ENCODE measurements at regions not wholly inside any gene's neighbourhood (a gene's known extent, or its start where the extent isn't known, plus 50 kb on each side); places are given as distances from the start of the nearest gene placed in this dataset.

DNA sequence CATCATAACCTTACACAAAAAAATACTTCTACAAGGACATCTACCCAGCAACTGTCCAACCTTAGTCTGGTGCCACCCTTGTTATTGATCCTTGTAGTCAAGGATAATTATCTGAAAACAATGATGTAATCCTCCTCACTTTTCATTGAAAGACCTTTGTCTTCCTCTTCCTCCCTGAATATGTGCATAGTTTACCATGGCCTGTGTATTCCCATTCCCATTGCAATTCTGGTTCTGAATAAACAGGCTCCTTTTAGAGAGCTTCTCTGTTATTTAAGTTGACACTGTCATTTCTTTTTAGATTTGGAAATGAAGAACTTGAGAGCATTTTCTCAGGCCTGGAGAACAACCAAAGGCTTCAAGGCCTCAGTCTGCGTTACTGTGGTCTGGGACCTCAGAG, 53.3 kb upstream of the RNF7 start:
- Histone ChIP-seq H3K4me1 (ENCODE audit: insufficient read depth, low read length, poor library complexity, severe bottlenecking) (peaks cover 27% of the 10 kb centered on the region), H3K27me3 (ENCODE audit: insufficient read depth, low read length, poor library complexity, severe bottlenecking) (no peaks in the 10 kb centered on the region), H4K20me1 (ENCODE audit: insufficient read depth, low read length, poor library complexity, severe bottlenecking) (no peaks in the 10 kb centered on the region), H3K36me3 (ENCODE audit: insufficient read depth, low read length) (no peaks in the 10 kb centered on the region), H3K9me3 (ENCODE audit: insufficient read depth, low read depth, low read length) (no peaks in the 10 kb centered on the region), H3F3A (ENCODE audit: low read depth) (no peaks in the 10 kb centered on the region), H3K9ac (ENCODE audit: low read depth, low read length, poor library complexity, severe bottlenecking) (no peak overlapping the region), H3K4me2 (ENCODE audit: low read depth, low read length, poor library complexity, severe bottlenecking) (no peak overlapping the region), H3K79me2 (ENCODE audit: insufficient read depth, low read length) (no peaks in the 10 kb centered on the region), H2AFZ (ENCODE audit: low read length) (no peak overlapping the region), H3K9me2 (replicated peaks; ENCODE audit: low read depth, low read length) (no peaks in the 10 kb centered on the region), H3K4me3 (ENCODE audit: low read length, poor library complexity, severe bottlenecking) (no peak overlapping the region)
- no peak for TF ChIP-seq EZH2phosphoT487 (IDR thresholded peaks at IDR 0.05; ENCODE audit: borderline replicate concordance)
- TF ChIP-seq, protein P1, sequence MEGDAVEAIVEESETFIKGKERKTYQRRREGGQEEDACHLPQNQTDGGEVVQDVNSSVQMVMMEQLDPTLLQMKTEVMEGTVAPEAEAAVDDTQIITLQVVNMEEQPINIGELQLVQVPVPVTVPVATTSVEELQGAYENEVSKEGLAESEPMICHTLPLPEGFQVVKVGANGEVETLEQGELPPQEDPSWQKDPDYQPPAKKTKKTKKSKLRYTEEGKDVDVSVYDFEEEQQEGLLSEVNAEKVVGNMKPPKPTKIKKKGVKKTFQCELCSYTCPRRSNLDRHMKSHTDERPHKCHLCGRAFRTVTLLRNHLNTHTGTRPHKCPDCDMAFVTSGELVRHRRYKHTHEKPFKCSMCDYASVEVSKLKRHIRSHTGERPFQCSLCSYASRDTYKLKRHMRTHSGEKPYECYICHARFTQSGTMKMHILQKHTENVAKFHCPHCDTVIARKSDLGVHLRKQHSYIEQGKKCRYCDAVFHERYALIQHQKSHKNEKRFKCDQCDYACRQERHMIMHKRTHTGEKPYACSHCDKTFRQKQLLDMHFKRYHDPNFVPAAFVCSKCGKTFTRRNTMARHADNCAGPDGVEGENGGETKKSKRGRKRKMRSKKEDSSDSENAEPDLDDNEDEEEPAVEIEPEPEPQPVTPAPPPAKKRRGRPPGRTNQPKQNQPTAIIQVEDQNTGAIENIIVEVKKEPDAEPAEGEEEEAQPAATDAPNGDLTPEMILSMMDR (conservative IDR thresholded peaks at IDR 0.05; ENCODE audit: low read length) = no peak

DNA sequence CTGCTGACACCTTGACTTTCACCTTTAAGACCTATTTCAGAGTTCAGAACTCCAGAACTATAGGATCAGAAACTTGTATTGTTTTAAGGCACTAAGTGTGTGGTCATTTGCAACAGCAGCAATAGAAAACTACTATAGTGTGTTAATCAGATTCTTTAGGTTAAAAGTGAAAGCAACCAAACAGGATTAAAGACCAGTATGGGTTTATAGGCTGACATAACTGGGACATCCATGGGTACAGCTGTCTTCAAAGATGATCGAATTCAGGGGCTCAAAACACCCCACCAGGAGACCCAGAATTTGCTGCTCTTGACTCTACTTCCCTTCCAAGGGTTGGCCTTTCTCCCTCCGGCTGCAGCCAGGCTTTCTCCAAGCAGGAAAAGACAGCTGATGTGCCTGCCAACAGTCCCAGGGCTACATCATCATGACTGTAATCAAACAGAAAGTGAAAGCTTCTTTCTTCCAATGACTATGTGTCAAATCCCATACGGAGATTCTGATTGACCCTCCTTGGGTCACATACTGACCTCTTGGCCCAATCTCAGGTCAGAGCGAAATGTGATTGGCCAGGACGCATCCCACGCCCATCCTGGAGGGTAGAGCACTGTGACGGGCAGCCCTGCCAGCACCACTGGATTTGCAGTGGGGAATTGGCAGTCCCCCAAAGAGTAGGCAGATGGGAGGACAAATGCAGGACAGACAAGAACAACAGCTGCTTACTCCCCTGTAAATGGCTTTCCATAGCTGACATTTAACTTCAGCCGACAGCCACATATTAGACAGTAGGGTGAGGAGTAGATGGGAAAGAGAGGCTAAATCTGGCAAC, 51.4 kb upstream of the RNF7 start:
- no peaks in the 10 kb centered on the region for H3K9me2 ChIP-seq (replicated peaks; ENCODE audit: low read depth, low read length)
- H3K9me3 ChIP-seq (ENCODE audit: insufficient read depth, low read depth, low read length) = no peaks in the 10 kb centered on the region
- H3K4me1 ChIP-seq (ENCODE audit: insufficient read depth, low read length, poor library complexity, severe bottlenecking) = peaks cover 13% of the 10 kb centered on the region
- peak overlapping the region; percentile 55 for H3K4me3 ChIP-seq (ENCODE audit: low read length, poor library complexity, severe bottlenecking)
- H3K79me2 ChIP-seq (ENCODE audit: insufficient read depth, low read length) = no peaks in the 10 kb centered on the region
- TF ChIP-seq, protein P1 (conservative IDR thresholded peaks at IDR 0.05; ENCODE audit: low read length) = no peak
- TF ChIP-seq EZH2phosphoT487 (IDR thresholded peaks at IDR 0.05; ENCODE audit: borderline replicate concordance) = no peak
- no peaks in the 10 kb centered on the region for H4K20me1 ChIP-seq (ENCODE audit: insufficient read depth, low read length, poor library complexity, severe bottlenecking)
- peak overlapping the region; percentile 94 for H2AFZ ChIP-seq (ENCODE audit: low read length)
- no peaks in the 10 kb centered on the region for H3F3A ChIP-seq (ENCODE audit: low read depth)
- H3K4me2 ChIP-seq (ENCODE audit: low read depth, low read length, poor library complexity, severe bottlenecking) = peak overlapping the region; percentile 68
- H3K36me3 ChIP-seq (ENCODE audit: insufficient read depth, low read length) = no peaks in the 10 kb centered on the region
- no peaks in the 10 kb centered on the region for H3K27me3 ChIP-seq (ENCODE audit: insufficient read depth, low read length, poor library complexity, severe bottlenecking)
- peak overlapping the region; percentile 30 for H3K9ac ChIP-seq (ENCODE audit: low read depth, low read length, poor library complexity, severe bottlenecking)

Data from Loucy (cell line).